NCI-H526 treated with DMSO at 0.1 percent for 48 hours (cell line): ENCODE measurements at regions not wholly inside any gene's neighbourhood (a gene's known extent, or its start where the extent isn't known, plus 50 kb on each side); places are given as distances from the start of the nearest gene placed in this dataset.

Source experiments
- DNase-seq: peaks from one replicate; lab custom pipeline; 2025; lab: John Stamatoyannopoulos, UW

DNA sequence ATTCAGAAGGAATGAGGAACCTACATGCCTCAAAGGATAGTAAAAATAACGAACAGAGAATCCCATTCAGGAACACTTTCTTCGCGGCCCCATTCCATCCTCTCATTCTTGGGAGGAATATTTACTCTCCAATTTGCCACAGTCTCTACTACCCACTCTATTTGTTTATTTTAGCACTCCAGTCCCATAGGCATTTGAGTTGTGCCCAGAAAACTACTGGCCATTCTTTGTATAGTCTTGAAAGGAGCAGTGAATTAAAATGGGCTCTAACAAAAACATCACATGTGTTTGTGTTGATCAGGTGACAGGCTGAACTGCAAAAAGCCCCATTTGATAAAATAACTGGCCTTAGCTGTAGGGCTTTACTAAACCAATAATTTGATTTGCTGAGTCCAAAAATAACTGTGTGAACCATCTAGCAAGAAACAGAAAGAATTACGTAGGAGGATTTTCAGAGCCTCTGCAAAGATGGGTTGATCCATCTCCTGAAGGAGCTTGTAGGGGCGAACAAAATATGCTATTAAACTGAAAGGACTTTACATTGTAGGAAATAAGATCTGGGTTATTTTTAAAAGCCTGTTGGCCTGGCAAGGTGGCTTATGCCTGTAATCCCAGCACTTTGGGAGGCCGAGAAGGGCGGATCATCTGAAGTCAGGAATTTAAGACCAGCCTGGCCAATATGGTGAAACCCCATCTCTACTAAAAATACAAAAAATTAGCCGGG is 142.3 kb upstream of the CPNE8 start:
- DNase-seq, result no peak

DNA sequence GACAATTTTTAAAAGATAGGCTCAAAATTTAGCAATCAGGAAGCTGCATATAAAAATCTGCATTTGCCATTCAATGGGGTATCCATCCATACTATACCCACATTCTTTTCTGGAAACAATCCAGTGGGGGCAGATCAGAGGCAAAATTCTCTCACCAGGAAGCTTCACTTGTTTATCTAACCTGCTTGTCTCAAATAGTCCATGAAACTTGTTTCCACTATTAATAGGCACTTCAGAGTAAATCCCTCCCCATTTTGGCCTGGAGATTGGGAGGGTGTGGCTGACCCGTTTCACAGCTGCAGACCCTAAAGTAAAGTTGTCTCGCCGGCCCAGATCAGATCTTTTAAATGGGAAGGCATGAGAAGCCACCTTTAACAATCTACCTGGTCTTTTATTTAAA is 139.4 kb upstream of the CPNE8 start:
- no peak for DNase-seq

GRCh38 chr12:39043424-39043822 is 138.0 kb upstream of the CPNE8 start:
- no peak for DNase-seq

GRCh38 chr12:39040275-39040674 is 134.9 kb upstream of the CPNE8 start:
- no peak for DNase-seq

DNA sequence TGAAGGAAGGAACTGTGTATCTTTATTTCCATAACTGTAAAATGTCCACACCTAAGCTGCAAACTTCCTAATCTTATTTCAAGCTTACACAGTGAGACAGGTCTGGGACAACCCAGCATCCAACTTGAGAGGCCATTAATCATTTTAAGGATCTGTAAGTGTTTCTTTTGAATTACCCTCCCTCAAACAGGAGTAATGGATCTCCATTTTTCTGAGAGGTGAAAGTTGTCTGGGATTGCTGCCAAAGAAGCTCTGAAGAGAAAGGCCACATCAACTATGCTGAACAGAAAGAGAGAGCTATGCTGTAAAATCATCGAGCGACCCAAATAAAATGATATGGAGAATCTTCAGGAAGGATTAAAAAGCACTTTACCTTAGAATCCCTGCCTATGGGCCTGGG is 131.7 kb upstream of the CPNE8 start:
- no peak for DNase-seq

GRCh38 chr12:39036105-39036504 is 130.7 kb upstream of the CPNE8 start:
- no peak for DNase-seq

DNA sequence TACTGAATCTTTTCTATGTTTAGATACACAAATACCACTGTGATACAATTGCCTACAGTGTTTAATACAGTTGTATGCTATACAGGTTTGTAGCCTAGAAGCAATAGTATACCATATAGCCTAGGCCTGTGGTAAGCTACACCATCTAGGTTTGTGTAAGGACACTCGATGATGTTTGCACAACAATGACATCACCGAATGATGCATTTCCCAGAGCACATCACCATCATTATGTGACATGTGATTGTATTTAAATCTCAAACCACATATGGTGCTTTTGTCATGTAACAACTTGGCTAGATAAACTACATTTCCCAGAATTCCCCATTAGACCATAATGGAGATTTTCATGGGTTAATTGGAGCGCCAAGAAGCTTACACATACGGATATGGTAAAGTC is 128.4 kb upstream of the CPNE8 start:
- DNase-seq, result no peak

- no peak for DNase-seq
Measured at GRCh38 chr12:39032448-39032847, 127.1 kb upstream of the CPNE8 start.

GRCh38 chr12:39032034-39032433 is 126.6 kb upstream of the CPNE8 start:
- DNase-seq, result no peak

- no peak for DNase-seq
Measured at GRCh38 chr12:39028382-39028781, 123.0 kb upstream of the CPNE8 start.

DNA sequence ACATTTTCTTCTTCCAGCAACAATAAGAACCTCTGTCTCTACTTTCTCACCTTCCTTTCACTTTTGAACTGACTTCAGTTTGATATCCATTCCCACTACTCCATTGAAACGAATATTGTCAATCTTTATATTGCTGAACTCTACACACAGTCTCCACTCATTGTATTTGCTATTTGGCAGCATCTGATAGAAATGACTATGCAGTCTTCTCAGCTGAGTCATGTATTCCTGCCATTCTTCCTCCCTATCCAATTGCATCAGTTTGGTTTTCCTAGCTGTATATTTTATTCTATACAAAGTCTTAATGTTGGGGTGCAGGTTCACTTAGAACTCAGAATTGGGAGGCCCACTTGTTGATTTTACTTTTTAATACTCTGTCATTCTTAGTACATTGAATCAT is 107.5 kb upstream of the CPNE8 start:
- DNase-seq, result no peak

DNA sequence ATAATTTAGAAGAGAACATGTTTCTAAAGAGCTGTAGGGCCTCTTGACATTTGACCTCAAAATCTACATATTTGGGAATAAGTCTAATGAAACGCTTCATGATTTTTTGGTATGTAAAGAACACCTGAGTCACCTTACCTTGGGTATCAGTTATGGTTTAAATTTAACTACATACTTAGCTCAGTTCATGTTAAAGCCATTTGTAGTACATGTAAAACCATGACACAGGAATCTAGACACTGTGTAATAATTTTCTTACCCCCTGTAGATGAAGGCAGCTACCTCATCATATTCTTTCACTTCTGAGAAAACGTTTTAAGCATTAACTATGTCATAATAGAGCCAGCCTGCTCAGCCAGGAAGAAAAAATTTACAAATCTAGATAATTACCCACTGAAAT is 105.8 kb upstream of the CPNE8 start:
- DNase-seq, result no peak

DNA sequence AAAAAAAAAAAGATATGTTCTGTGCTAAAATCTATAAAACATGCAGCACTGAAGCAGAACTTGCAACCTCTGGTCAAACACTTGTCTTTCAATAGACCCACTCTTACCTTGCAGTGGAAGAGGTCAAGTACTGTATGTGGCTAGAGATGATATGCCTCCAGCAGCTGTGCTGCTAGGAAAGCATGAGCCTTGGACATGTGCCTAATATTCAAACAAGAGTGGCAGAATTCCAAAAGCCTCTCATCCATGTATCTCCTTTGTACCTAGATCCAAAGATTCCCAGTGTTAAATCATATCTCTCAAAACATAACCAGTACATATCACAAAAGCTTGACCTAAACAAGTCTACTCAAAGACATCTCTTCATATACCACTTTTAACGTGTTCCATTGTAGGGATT is 105.0 kb upstream of the CPNE8 start:
- DNase-seq, result no peak

DNA sequence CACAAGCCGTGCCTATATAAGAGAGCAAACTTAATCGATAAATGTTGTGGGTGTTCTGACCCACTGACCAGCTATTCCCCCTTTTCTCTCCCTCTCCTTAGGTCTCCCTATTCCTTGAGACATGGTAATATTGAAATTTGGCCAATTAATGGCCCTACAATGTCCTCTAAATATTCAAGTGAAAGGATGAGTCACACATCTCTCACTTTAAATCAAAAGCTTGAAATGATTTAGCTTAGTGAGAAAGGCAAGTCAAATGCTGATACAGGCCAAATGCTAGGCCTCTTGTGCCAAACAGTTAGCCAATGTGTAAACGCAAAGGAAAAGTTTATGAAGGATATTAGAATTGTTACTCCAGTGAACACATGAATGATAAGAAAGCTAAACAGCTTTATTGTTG is 102.2 kb upstream of the CPNE8 start:
- no peak for DNase-seq

DNA sequence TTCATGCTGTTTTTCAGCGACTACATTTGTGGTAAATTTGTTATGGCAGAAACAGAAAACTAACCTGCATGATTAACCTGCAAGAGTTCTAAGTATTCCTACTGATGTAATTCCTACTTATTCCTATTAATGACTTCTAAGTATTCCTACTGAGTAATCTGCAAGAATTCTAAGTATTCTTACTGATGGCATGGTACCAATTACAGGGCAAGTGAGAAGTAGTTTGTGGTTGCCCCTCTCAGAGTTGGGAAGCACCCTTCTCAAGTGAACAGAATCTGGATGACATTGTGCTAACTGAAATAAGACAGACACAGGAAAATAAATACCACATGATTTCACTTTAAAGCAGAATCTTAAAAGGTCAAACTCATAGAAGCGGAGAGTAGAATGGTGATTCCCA is 100.9 kb upstream of the CPNE8 start:
- DNase-seq, result no peak

DNA sequence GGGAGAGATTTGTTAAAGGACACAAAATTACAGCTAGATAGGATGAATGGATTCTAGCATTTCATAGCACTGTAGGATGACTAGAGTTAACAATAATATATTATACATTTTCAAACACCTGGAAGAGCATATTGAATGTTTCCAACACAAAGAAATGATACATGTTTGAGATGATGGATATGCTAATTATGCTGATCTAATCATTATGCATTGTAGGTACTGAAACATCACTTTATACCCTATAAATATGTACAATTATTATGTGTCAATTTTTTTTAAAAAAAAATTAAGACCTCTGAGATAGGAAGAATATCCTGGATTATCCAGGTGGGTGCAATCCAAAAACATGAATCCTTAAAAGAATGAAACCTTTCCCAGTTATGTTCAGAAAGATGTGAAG is 100.3 kb upstream of the CPNE8 start:
- DNase-seq, result no peak

DNA sequence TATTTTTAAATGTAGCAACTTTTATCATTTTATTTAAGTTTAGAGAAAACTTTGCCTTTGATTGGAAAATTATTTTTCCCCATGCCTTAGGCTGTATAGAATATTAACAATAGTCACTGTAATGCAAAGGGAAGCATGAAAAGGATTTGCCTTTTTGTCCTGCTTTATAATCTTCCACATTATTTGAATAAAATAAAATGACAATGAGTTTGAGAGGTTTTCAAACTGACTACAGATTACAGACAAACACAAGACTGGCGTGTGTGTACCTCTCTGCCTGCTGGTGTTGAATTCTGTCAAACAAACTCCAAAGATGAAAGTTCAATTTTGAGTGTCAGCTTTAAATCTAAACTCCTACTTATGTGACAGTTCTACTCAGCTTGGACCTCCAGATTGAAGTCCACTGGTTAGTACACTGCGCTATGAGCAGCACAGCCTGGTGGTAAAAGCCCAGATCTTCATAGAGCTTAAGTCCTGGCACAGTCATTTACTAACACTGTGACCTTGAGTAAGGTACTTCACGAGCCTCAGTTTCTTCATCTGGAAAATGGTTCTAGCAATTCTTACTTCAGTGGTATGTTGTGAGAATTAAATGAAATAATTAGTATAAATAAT is 98.3 kb upstream of the CPNE8 start:
- no peak for DNase-seq

GRCh38 chr12:39000370-39000769 is 95.0 kb upstream of the CPNE8 start:
- DNase-seq, result no peak

DNA sequence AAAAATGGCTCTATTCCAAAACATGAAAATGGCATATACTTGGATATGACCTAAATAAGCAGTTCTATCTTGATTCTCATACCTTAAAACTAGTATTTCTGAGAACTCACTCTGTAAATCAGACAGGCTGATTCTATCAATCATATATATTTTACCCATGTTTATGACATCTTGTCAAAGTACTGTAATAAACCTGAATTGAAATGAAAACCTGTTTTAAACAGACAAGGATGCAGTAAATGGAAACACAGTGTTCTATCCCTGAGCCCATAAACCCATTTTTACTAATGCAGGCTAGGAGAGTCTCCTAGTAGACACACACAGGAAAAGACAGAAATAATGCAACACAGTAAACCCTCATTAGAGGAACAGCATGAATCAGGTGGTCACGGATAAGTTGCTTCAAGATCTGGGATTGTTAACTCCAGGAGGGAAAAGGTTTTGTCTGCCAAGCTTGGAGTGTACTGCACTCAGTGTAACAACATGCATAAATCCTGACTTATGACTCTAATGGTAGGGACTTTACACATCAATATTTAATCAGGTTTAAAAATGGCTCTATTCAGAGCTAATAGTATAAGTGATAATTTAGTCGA is 93.6 kb upstream of the CPNE8 start:
- no peak for DNase-seq

DNA sequence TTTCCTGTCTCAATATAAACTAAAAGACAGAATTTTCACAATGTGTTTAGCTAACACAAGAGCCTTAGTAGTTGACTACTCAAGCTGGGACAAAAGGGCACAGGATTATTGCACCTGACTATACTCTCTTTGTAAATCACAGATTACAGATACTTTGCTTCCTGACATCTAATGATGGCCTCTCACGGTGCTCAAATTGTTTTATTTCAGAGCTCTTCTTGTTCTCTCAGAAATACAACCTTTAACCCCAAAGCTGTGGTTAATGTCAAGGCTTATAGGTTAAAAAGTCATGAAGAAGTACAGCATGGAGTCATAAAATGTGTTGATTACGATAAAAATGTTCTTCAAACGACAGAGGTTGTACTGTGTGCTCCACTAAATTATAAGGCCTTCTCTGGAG is 89.9 kb upstream of the CPNE8 start:
- no peak for DNase-seq

GRCh38 chr12:38985961-38986360 is 80.6 kb upstream of the CPNE8 start:
- no peak for DNase-seq

DNA sequence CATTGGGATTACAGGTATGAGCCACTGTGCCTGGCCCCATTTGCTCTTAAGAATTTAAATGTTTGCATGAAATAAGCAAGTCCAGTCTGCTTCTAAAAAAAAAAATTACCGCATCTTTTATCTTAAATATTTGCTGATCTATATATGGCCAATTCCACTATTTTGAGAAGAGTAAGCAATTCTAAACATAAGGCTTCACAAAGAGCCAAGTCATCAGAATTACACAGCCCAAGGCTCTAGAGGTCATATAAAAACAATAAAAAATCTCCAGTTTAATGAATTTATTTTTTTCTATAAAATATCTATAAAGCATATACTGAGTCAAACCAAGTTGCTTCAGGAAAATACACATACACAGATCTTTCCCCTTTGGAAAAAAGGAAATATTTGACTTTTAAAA is 79.0 kb upstream of the CPNE8 start:
- DNase-seq, result no peak

GRCh38 chr12:38983117-38983571 is 77.8 kb upstream of the CPNE8 start:
- DNase-seq, result no peak

GRCh38 chr12:38977132-38977531 is 71.7 kb upstream of the CPNE8 start:
- DNase-seq, result no peak
